H1 (cell line): ENCODE measurements at regions not wholly inside any gene's neighbourhood (a gene's known extent, or its start where the extent isn't known, plus 50 kb on each side); places are given as distances from the start of the nearest gene placed in this dataset.

Source experiments
- CTCF ChIA-PET: fragments of 300-600 bp; sonication (Branson Sonifier 250); formaldehyde crosslinking; loops from one replicate; lab custom pipeline; 2021; ENCODE audit not compliant: partially characterized antibody; lab: Charles Lee
- POLR2A ChIA-PET: fragments of 300-600 bp; sonication (Branson Sonifier 250); formaldehyde crosslinking; loops from one replicate; lab custom pipeline; 2021; ENCODE audit warnings: inconsistent platforms; ENCODE audit not compliant: partially characterized antibody; lab: Charles Lee
- DNase-seq, 2 experiments: peaks; one replicate each; pipeline versions ENCODE4 v3.0.0 to v3.0.0-alpha.2; 2010 to 2022; ENCODE audit warnings: low spot score in 2 of 2, low read depth in 1 of 2, mixed read lengths in 1 of 2
- FAIRE-seq: peaks from 2 replicates; lab custom pipeline; 2011; peaks lifted over from hg19 to GRCh38; lab: Jason Lieb, UNC
- H2AFZ ChIP-seq: 2 replicates; pipeline ENCODE4 v1.8.1; 2012; ENCODE audit warnings: low read length, inconsistent platforms
- H2AK5ac ChIP-seq: 2 replicates; pipeline ENCODE4 v1.6.1; 2013; ENCODE audit warnings: low read depth, low read length
- H2BK120ac ChIP-seq: replicated peaks from 2 replicates; pipeline ENCODE3; 2013; ENCODE audit warnings: low read depth, low read length, inconsistent platforms
- H2BK12ac ChIP-seq: 2 replicates; pipeline ENCODE4 v1.6.1; 2013; ENCODE audit warnings: low read depth, low read length
- H2BK15ac ChIP-seq: 2 replicates; pipeline ENCODE4 v1.6.1; 2013; ENCODE audit warnings: low read length
- H2BK20ac ChIP-seq: 2 replicates; pipeline ENCODE4 v1.6.1; 2013; ENCODE audit warnings: low read length
- H2BK5ac ChIP-seq: 2 replicates; pipeline ENCODE4 v1.6.1; 2013; ENCODE audit warnings: low read depth, low read length
- H3K14ac ChIP-seq: 2 replicates; pipeline ENCODE4 v1.6.1; 2013; ENCODE audit warnings: inconsistent platforms; ENCODE audit not compliant: insufficient read length
- H3K18ac ChIP-seq: 2 replicates; pipeline ENCODE4 v1.6.1; 2013; ENCODE audit warnings: low read length; ENCODE audit errors: extremely low read depth
- H3K23ac ChIP-seq: 2 replicates; pipeline ENCODE4 v1.6.1; 2013; ENCODE audit warnings: inconsistent platforms; ENCODE audit not compliant: insufficient read length
- H3K23me2 ChIP-seq: 2 replicates; pipeline ENCODE4 v1.6.1; 2013; ENCODE audit warnings: low read depth, low read length
- H3K27ac ChIP-seq: 2 replicates; pipeline ENCODE4 v1.6.1; 2011; ENCODE audit warnings: low read depth, low read length, inconsistent platforms
- H3K27me3 ChIP-seq, 4 experiments: replicated peaks in 1 of 4; 1 replicate in 1 of 4; 2 replicates in 3 of 4; pipeline versions ENCODE4 v1.6.1 to v1.8.1; 2011 to 2013; ENCODE audit warnings: low read length in 3 of 4, mild to moderate bottlenecking in 3 of 4, inconsistent platforms in 2 of 4, mixed read lengths in 2 of 4, moderate library complexity in 1 of 4; ENCODE audit not compliant: control insufficient read depth in 3 of 4, insufficient read depth in 3 of 4; ENCODE audit errors: extremely low read depth in 1 of 4
- H3K36me3 ChIP-seq, 4 experiments: 2 replicates each; pipeline versions ENCODE4 v1.6.1 to v1.8.1; 2011 to 2013; ENCODE audit warnings: mild to moderate bottlenecking in 4 of 4, low read length in 3 of 4, moderate library complexity in 2 of 4, control low read depth in 1 of 4, inconsistent platforms in 1 of 4; ENCODE audit not compliant: insufficient read depth in 4 of 4, control insufficient read depth in 2 of 4
- H3K4ac ChIP-seq: replicated peaks from 2 replicates; pipeline ENCODE3; 2013; ENCODE audit warnings: low read length, low read depth, mixed read lengths, inconsistent platforms; ENCODE audit not compliant: insufficient read length
- H3K4me1 ChIP-seq, 4 experiments: replicated peaks in 1 of 4; 1 replicate in 1 of 4; 2 replicates in 3 of 4; pipeline versions ENCODE4 v1.6.1 to v1.8.1; 2011 to 2013; ENCODE audit warnings: low read length in 3 of 4, inconsistent platforms in 2 of 4, mixed read lengths in 1 of 4; ENCODE audit not compliant: insufficient read depth in 4 of 4, control insufficient read depth in 3 of 4
- H3K4me2 ChIP-seq, 2 experiments: 2 replicates each; pipeline versions ENCODE4 v1.6.1 to v1.8.1; 2011 to 2013; ENCODE audit warnings: low read depth in 2 of 2, low read length in 2 of 2, control low read depth in 1 of 2, inconsistent platforms in 1 of 2, mild to moderate bottlenecking in 1 of 2; ENCODE audit not compliant: insufficient read depth in 1 of 2
- H3K4me3 ChIP-seq, 4 experiments: fragments of 200-600, 300-600 bp in 1 of 4; sonication (generic), shearing (Covaris generic), sonication (Bioruptor Twin) in 1 of 4; 2 replicates each; pipeline versions ENCODE4 v1.5.1 to v1.8.1; 2011 to 2016; ENCODE audit warnings: low read length in 4 of 4, low read depth in 3 of 4, control low read depth in 2 of 4, inconsistent platforms in 2 of 4, mild to moderate bottlenecking in 2 of 4, mixed read lengths in 1 of 4, moderate library complexity in 1 of 4; ENCODE audit not compliant: insufficient read depth in 2 of 4; ENCODE audit errors: extremely low read depth in 1 of 4
- H3K56ac ChIP-seq: replicated peaks from 2 replicates; pipeline ENCODE3; 2013; ENCODE audit warnings: low read depth, mild to moderate bottlenecking, mixed read lengths, low read length, inconsistent platforms; ENCODE audit not compliant: insufficient read length
- H3K79me1 ChIP-seq: 2 replicates; pipeline ENCODE4 v1.6.1; 2013; ENCODE audit warnings: low read depth, low read length, control low read depth
- H3K79me2 ChIP-seq, 2 experiments: 2 replicates each; pipeline versions ENCODE4 v1.6.1 to v1.8.1; 2012 to 2013; ENCODE audit warnings: low read length in 2 of 2, mild to moderate bottlenecking in 2 of 2, inconsistent platforms in 1 of 2; ENCODE audit not compliant: insufficient read depth in 2 of 2, control insufficient read depth in 1 of 2
- H3K9ac ChIP-seq, 4 experiments: replicated peaks in 1 of 4; 1 replicate in 1 of 4; 2 replicates in 3 of 4; pipeline versions ENCODE4 v1.6.1 to v1.8.1; 2011 to 2013; ENCODE audit warnings: low read depth in 3 of 4, low read length in 3 of 4, control low read depth in 2 of 4, mild to moderate bottlenecking in 2 of 4, moderate library complexity in 2 of 4, inconsistent platforms in 1 of 4; ENCODE audit errors: extremely low read depth in 1 of 4
- H3K9me3 ChIP-seq, 2 experiments: 2 replicates each; pipeline versions ENCODE4 v1.6.1 to v1.8.1; 2012 to 2013; ENCODE audit warnings: mild to moderate bottlenecking in 2 of 2, moderate library complexity in 2 of 2, control low read depth in 1 of 2, inconsistent platforms in 1 of 2, low read depth in 1 of 2, low read length in 1 of 2, mixed read lengths in 1 of 2; ENCODE audit not compliant: insufficient read depth in 2 of 2
- H4K20me1 ChIP-seq, 2 experiments: replicated peaks in 1 of 2; 2 replicates each; pipeline versions ENCODE3 to v1.8.1; 2011 to 2013; ENCODE audit warnings: inconsistent platforms in 2 of 2, low read length in 2 of 2, mild to moderate bottlenecking in 1 of 2; ENCODE audit not compliant: insufficient read depth in 2 of 2, control insufficient read depth in 1 of 2
- H4K5ac ChIP-seq: 2 replicates; pipeline ENCODE4 v1.6.1; 2013; ENCODE audit warnings: low read length, low read depth, mixed read lengths, inconsistent platforms; ENCODE audit not compliant: insufficient read length
- H4K8ac ChIP-seq: 2 replicates; pipeline ENCODE4 v1.8.0; 2013; ENCODE audit warnings: mild to moderate bottlenecking, moderate library complexity, low read length, inconsistent platforms; ENCODE audit not compliant: insufficient read depth; ENCODE audit errors: extremely low read depth
- H4K91ac ChIP-seq: replicated peaks from 2 replicates; pipeline ENCODE3; 2013; ENCODE audit warnings: low read length, mixed read lengths, inconsistent platforms; ENCODE audit not compliant: insufficient read length
- CBX5 ChIP-seq: fragments of 300-800, 300-1000 bp; sonication (generic); IDR thresholded peaks from 2 replicates; pipeline ENCODE4 v1.7.1; 2016; ENCODE audit warnings: antibody characterized with exemption, low read length, low read depth
- GABPA ChIP-seq: IDR thresholded peaks from 2 replicates; pipeline ENCODE4 v1.6.1; 2011; ENCODE audit warnings: mild to moderate bottlenecking, low read length, moderate library complexity, borderline replicate concordance; ENCODE audit not compliant: insufficient read depth
- POLR2AphosphoS5 ChIP-seq: IDR thresholded peaks from 2 replicates; pipeline ENCODE4 v1.6.1; 2011; ENCODE audit warnings: low read depth, low read length
- POU5F1 ChIP-seq: IDR thresholded peaks from 2 replicates; pipeline ENCODE4 v1.6.1; 2011; ENCODE audit warnings: low read depth, mild to moderate bottlenecking, low read length, moderate library complexity
- RBBP5 ChIP-seq: IDR thresholded peaks from 2 replicates; pipeline ENCODE4 v1.7.1; 2012; ENCODE audit warnings: low read depth, mild to moderate bottlenecking, inconsistent platforms, low read length, moderate library complexity, borderline replicate concordance
- SUZ12 ChIP-seq: fragments of 200-600 bp; sonication (generic); IDR thresholded peaks from 2 replicates; pipeline ENCODE4 v1.6.1; 2012; ENCODE audit warnings: mild to moderate bottlenecking, inconsistent platforms, low read length, moderate library complexity, mixed read lengths
- WGBS, 2 experiments: shearing (Covaris generic) in 1 of 2; methylation state at CpG; one replicate each; pipeline versions ENCODE4 v1.1.6 to v1.1.7; 2013 to 2015; ENCODE audit warnings: low lambda C conversion rate in 2 of 2, mixed read lengths in 2 of 2, inconsistent platforms in 1 of 2, low coverage in 1 of 2, missing lambda C conversion rate in 1 of 2; ENCODE audit not compliant: insufficient replicate concordance in 2 of 2, insufficient coverage in 1 of 2, insufficient read length in 1 of 2; ENCODE audit errors: extremely low coverage in 1 of 2, missing lambda C conversion rate in 1 of 2; 5-methylcytosine and 5-hydroxymethylcytosine counted together
- TF ChIP-seq, protein P1 (sequence below): IDR thresholded peaks from 2 replicates; pipeline ENCODE4 v1.6.1; 2012; ENCODE audit warnings: inconsistent platforms

DNA sequence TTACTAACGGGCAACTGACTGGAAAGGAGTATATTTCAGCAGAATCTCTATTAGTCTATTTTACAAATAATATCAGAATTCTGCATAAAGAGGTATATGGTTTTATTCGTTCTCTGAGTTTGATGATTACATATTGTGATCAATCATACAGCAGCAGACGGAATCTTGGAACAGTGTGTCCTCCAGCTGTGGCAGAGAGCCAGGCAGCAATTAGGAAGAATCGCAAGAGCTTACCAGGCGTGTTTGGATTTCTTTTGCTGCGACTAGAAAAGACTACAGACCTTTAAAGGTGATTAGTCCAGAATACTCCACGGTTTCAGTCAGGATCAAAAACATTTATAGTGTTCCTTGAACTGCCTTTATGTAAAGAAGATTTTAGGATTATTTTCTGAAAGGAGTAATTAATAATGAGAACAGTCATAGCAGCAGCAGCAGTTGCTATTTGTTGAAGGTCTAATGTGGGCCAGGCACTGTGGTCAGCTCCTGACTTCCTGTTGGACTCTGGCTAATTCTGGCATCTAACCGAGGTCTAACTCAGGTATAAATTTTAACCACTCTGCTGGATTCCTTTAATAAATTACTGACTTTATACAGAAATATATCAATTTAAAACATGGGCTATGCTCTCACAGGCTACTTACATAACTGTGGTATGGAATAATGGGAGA is 225.3 kb upstream of the CXorf66 start:
- H3K4me1 ChIP-seq = no peaks in the 10 kb centered on the region
- H2BK12ac ChIP-seq = no peak overlapping the region
- no peaks in the 10 kb centered on the region for H3K36me3 ChIP-seq
- H4K5ac ChIP-seq = no peak overlapping the region
- no peak overlapping the region for H2AFZ ChIP-seq
- H2BK5ac ChIP-seq = no peak overlapping the region
- H3K4me3 ChIP-seq = no peak overlapping the region
- H4K20me1 ChIP-seq = no peaks in the 10 kb centered on the region
- WGBS, 2 experiments = 90% methylated on average over 8 of the region's 8 CpGs; no CpG with 5 or more reads in 1 of the 2 experiments
- H3K18ac ChIP-seq = no peak overlapping the region
- H3K9me3 ChIP-seq = no peaks in the 10 kb centered on the region
- no peak for DNase-seq
- H3K79me1 ChIP-seq = no peaks in the 10 kb centered on the region
- no peaks in the 10 kb centered on the region for H3K23me2 ChIP-seq
- no peak overlapping the region for H3K9ac ChIP-seq
- no peak overlapping the region for H3K27ac ChIP-seq
- ChIA-PET CTCF (no interaction called here), POLR2A (no interaction called here)
- H3K23ac ChIP-seq = no peak overlapping the region
- H4K8ac ChIP-seq = no peak overlapping the region
- H3K4ac ChIP-seq = no peak overlapping the region
- no peak for FAIRE-seq
- no peak overlapping the region for H3K14ac ChIP-seq
- H2BK20ac ChIP-seq = no peak overlapping the region
- no peak overlapping the region for H4K91ac ChIP-seq
- H2BK15ac ChIP-seq = no peak overlapping the region
- H3K56ac ChIP-seq = no peak overlapping the region
- H3K4me2 ChIP-seq = no peak overlapping the region
- no peaks in the 10 kb centered on the region for H3K27me3 ChIP-seq
- no peak overlapping the region for H2BK120ac ChIP-seq
- H3K79me2 ChIP-seq = no peaks in the 10 kb centered on the region
- no peak overlapping the region for H2AK5ac ChIP-seq
- TF ChIP-seq RBBP5 (no peak), CBX5 (no peak), SUZ12 (no peak), POU5F1 (no peak), GABPA (no peak), POLR2AphosphoS5 (no peak)
- TF ChIP-seq, protein P1, sequence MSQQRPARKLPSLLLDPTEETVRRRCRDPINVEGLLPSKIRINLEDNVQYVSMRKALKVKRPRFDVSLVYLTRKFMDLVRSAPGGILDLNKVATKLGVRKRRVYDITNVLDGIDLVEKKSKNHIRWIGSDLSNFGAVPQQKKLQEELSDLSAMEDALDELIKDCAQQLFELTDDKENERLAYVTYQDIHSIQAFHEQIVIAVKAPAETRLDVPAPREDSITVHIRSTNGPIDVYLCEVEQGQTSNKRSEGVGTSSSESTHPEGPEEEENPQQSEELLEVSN = no peak
